NCI-H2171 (cell line): ENCODE measurements at regions not wholly inside any gene's neighbourhood (a gene's known extent, or its start where the extent isn't known, plus 50 kb on each side); places are given as distances from the start of the nearest gene placed in this dataset.
A peak's percentile ranks its signal among the peaks of the same experiment; 100 is the strongest.

Source experiments
- DNase-seq: peaks from one replicate; lab custom pipeline; 2025; lab: John Stamatoyannopoulos, UW

- no peak for DNase-seq
Measured at GRCh38 chr1:68331117-68331865, 99.0 kb upstream of the WLS start.

- DNase-seq, result no peak
Measured at GRCh38 chr1:68330391-68330790, 98.1 kb upstream of the WLS start.

- DNase-seq, result no peak
Measured at GRCh38 chr1:68329096-68329835, 96.9 kb upstream of the WLS start.

- no peak for DNase-seq
Measured at GRCh38 chr1:68328490-68328889, 96.2 kb upstream of the WLS start.

- DNase-seq, result no peak
Measured at GRCh38 chr1:68327414-68327813, 95.1 kb upstream of the WLS start.

GRCh38 chr1:68326481-68326880 lies 94.2 kb upstream of the WLS start:
- no peak for DNase-seq

GRCh38 chr1:68324316-68324715 lies 92.0 kb upstream of the WLS start:
- no peak for DNase-seq

GRCh38 chr1:68322837-68323687 lies 90.7 kb upstream of the WLS start:
- DNase-seq, result no peak

- DNase-seq, result no peak
Measured at GRCh38 chr1:68322096-68322495, 89.8 kb upstream of the WLS start.

- no peak for DNase-seq
Measured at GRCh38 chr1:68321084-68321685, 88.9 kb upstream of the WLS start.

GRCh38 chr1:68320349-68320748 lies 88.0 kb upstream of the WLS start:
- peak; percentile 59 for DNase-seq

GRCh38 chr1:68319907-68320306 lies 87.6 kb upstream of the WLS start:
- DNase-seq, result no peak

- DNase-seq, result no peak
Measured at GRCh38 chr1:68317543-68317942, 85.2 kb upstream of the WLS start.

GRCh38 chr1:68314151-68314780 lies 81.9 kb upstream of the WLS start:
- no peak for DNase-seq

- DNase-seq, result peak; percentile 11
Measured at GRCh38 chr1:68313735-68314134, 81.4 kb upstream of the WLS start.

GRCh38 chr1:68308034-68308433 lies 75.7 kb upstream of the WLS start:
- DNase-seq, result no peak

GRCh38 chr1:68307378-68307787 lies 75.1 kb upstream of the WLS start:
- DNase-seq, result no peak

- DNase-seq, result no peak
Measured at GRCh38 chr1:68301471-68302001, 69.2 kb upstream of the WLS start.

- no peak for DNase-seq
Measured at GRCh38 chr1:68294367-68295066, 62.2 kb upstream of the WLS start.

- no peak for DNase-seq
Measured at GRCh38 chr1:68293609-68294366, 61.5 kb upstream of the WLS start.
